GM21737 (cell line): ENCODE measurements at regions not wholly inside any gene's neighbourhood (a gene's known extent, or its start where the extent isn't known, plus 50 kb on each side); places are given as distances from the start of the nearest gene placed in this dataset.
A peak's percentile ranks its signal among the peaks of the same experiment; 100 is the strongest.

Source experiments
- ATAC-seq: cut with Tn5 transposase; IDR thresholded peaks from one replicate; pipeline ENCODE4 v1.9.1; 2021; ENCODE audit warnings: mild to moderate bottlenecking, moderate library complexity; ENCODE audit not compliant: unreplicated experiment

GRCh38 chrX:131764216-131764615, 220.3 kb downstream of the OR13H1 start:
- no peak for ATAC-seq

GRCh38 chrX:131778269-131779218, 234.7 kb downstream of the OR13H1 start:
- no peak for ATAC-seq

GRCh38 chrX:131779306-131779705, 235.4 kb downstream of the OR13H1 start:
- ATAC-seq: no peak

GRCh38 chrX:131779741-131780140, 235.9 kb downstream of the OR13H1 start:
- no peak for ATAC-seq

GRCh38 chrX:131782646-131783045, 238.8 kb downstream of the OR13H1 start:
- no peak for ATAC-seq

GRCh38 chrX:131783555-131784308, 239.4 kb upstream of the STK26 start:
- no peak for ATAC-seq

GRCh38 chrX:131789664-131790063, 233.4 kb upstream of the STK26 start:
- no peak for ATAC-seq

GRCh38 chrX:131791608-131792355, 231.3 kb upstream of the STK26 start:
- no peak for ATAC-seq

- ATAC-seq: no peak
Observed at GRCh38 chrX:131792356-131792749, 230.7 kb upstream of the STK26 start.

GRCh38 chrX:131792789-131793462, 230.2 kb upstream of the STK26 start:
- ATAC-seq: no peak

- no peak for ATAC-seq
Observed at GRCh38 chrX:131795442-131796229, 227.5 kb upstream of the STK26 start.

GRCh38 chrX:131801066-131801465, 222.0 kb upstream of the STK26 start:
- ATAC-seq: no peak

- no peak for ATAC-seq
Observed at GRCh38 chrX:131801911-131802310, 221.2 kb upstream of the STK26 start.

- ATAC-seq: no peak
Observed at GRCh38 chrX:131802836-131803626, 220.1 kb upstream of the STK26 start.

GRCh38 chrX:131812847-131813825, 210.0 kb upstream of the STK26 start:
- ATAC-seq: peak; percentile 90

- peak; percentile 47 for ATAC-seq
Observed at GRCh38 chrX:131816551-131817136, 206.5 kb upstream of the STK26 start.

- no peak for ATAC-seq
Observed at GRCh38 chrX:131818297-131818936, 204.7 kb upstream of the STK26 start.
